ENCODE measurements at regions not wholly inside any gene's neighbourhood (a gene's known extent, or its start where the extent isn't known, plus 50 kb on each side); places are given as distances from the start of the nearest gene placed in this dataset.

- Histone ChIP-seq H4K20me1 (ENCODE audit: low read depth, low read length) (no peaks in the 10 kb centered on the region), H3K4me2 (ENCODE audit: low read depth, low read length, poor library complexity, severe bottlenecking) (no peak overlapping the region), H3K9me2 (replicated peaks; ENCODE audit: insufficient read depth, low read length) (no peaks in the 10 kb centered on the region), H2AFZ (ENCODE audit: low read depth, low read length, severe bottlenecking) (no peak overlapping the region), H3K27ac (ENCODE audit: low read depth, low read length) (no peak overlapping the region), H3K9me3 (ENCODE audit: insufficient read depth, low read length) (no peaks in the 10 kb centered on the region), H3K79me2 (ENCODE audit: insufficient read depth, low read length) (peaks cover 78% of the 10 kb centered on the region), H3K36me3 (ENCODE audit: low read length) (no peaks in the 10 kb centered on the region), H3K27me3 (ENCODE audit: low read length) (no peaks in the 10 kb centered on the region), H3K9ac (ENCODE audit: low read length) (no peak overlapping the region), H3F3A (ENCODE audit: insufficient read depth) (peaks cover 4% of the 10 kb centered on the region; the same call in 1 of the 2 replicates), H3K4me3 (ENCODE audit: insufficient read depth, low read length, poor library complexity, severe bottlenecking) (no peak overlapping the region)
- TF ChIP-seq CTCF (IDR thresholded peaks at IDR 0.05; ENCODE audit: insufficient read depth, low read length, poor library complexity, severe bottlenecking) (no peak), EZH2phosphoT487 (conservative IDR thresholded peaks at IDR 0.05; ENCODE audit: low read length) (no peak)
Measured at GRCh38 chr14:71327691-71328090, 420.4 kb downstream of the PCNX1 start.

GRCh38 chr14:71328183-71328582 is 420.9 kb downstream of the PCNX1 start:
- Histone ChIP-seq H3K4me3 (ENCODE audit: insufficient read depth, low read length, poor library complexity, severe bottlenecking) (no peak overlapping the region), H3K9me3 (ENCODE audit: insufficient read depth, low read length) (no peaks in the 10 kb centered on the region), H2AFZ (ENCODE audit: low read depth, low read length, severe bottlenecking) (no peak overlapping the region), H3K27ac (ENCODE audit: low read depth, low read length) (no peak overlapping the region), H3F3A (ENCODE audit: insufficient read depth) (no peaks in the 10 kb centered on the region), H3K4me2 (ENCODE audit: low read depth, low read length, poor library complexity, severe bottlenecking) (no peak overlapping the region), H4K20me1 (ENCODE audit: low read depth, low read length) (no peaks in the 10 kb centered on the region), H3K9me2 (replicated peaks; ENCODE audit: insufficient read depth, low read length) (no peaks in the 10 kb centered on the region), H3K36me3 (ENCODE audit: low read length) (no peaks in the 10 kb centered on the region), H3K9ac (ENCODE audit: low read length) (no peak overlapping the region), H3K27me3 (ENCODE audit: low read length) (no peaks in the 10 kb centered on the region), H3K79me2 (ENCODE audit: insufficient read depth, low read length) (peaks cover 77% of the 10 kb centered on the region)
- TF ChIP-seq CTCF (IDR thresholded peaks at IDR 0.05; ENCODE audit: insufficient read depth, low read length, poor library complexity, severe bottlenecking) (no peak), EZH2phosphoT487 (conservative IDR thresholded peaks at IDR 0.05; ENCODE audit: low read length) (no peak)

- no peak overlapping the region for H3K9ac ChIP-seq (ENCODE audit: low read length)
- no peak overlapping the region for H2AFZ ChIP-seq (ENCODE audit: low read depth, low read length, severe bottlenecking)
- H3K4me3 ChIP-seq (ENCODE audit: insufficient read depth, low read length, poor library complexity, severe bottlenecking) = no peak overlapping the region
- H3K27me3 ChIP-seq (ENCODE audit: low read length) = no peaks in the 10 kb centered on the region
- no peak for TF ChIP-seq EZH2phosphoT487 (conservative IDR thresholded peaks at IDR 0.05; ENCODE audit: low read length)
- TF ChIP-seq CTCF (IDR thresholded peaks at IDR 0.05; ENCODE audit: insufficient read depth, low read length, poor library complexity, severe bottlenecking) = no peak
- H3K79me2 ChIP-seq (ENCODE audit: insufficient read depth, low read length) = peaks cover 78% of the 10 kb centered on the region
- H3K36me3 ChIP-seq (ENCODE audit: low read length) = no peaks in the 10 kb centered on the region
- no peak overlapping the region for H3K4me2 ChIP-seq (ENCODE audit: low read depth, low read length, poor library complexity, severe bottlenecking)
- no peaks in the 10 kb centered on the region for H3K9me2 ChIP-seq (replicated peaks; ENCODE audit: insufficient read depth, low read length)
- H4K20me1 ChIP-seq (ENCODE audit: low read depth, low read length) = no peaks in the 10 kb centered on the region
- H3K27ac ChIP-seq (ENCODE audit: low read depth, low read length) = no peak overlapping the region
- no peaks in the 10 kb centered on the region for H3K9me3 ChIP-seq (ENCODE audit: insufficient read depth, low read length)
- no peaks in the 10 kb centered on the region for H3F3A ChIP-seq (ENCODE audit: insufficient read depth)
Measured at GRCh38 chr14:71328954-71329353, 421.7 kb downstream of the PCNX1 start.

Measured in SU-DHL-6 (cell line).